Spleen (tissue), 11 donors: ENCODE measurements at regions not wholly inside any gene's neighbourhood (a gene's known extent, or its start where the extent isn't known, plus 50 kb on each side); places are given as distances from the start of the nearest gene placed in this dataset.

Experiments used
- DNase-seq: peaks from one replicate; pipeline ENCODE4 v3.0.0-alpha.2; 2020
- H3K27ac ChIP-seq, 8 donors: fragments of 200-600 bp; sonication (generic) in 7 of 8; 1 replicate in 4 of 8; 2 replicates in 4 of 8; pipeline versions ENCODE4 v1.5.0 to v1.8.0; 2016 to 2021; ENCODE audit warnings: inconsistent platforms in 4 of 8, mild to moderate bottlenecking in 4 of 8, moderate library complexity in 1 of 8
- H3K27me3 ChIP-seq, 7 donors: fragments of 200-600 bp; sonication (generic) in 6 of 7; replicated peaks in 1 of 7; 1 replicate in 4 of 7; 2 replicates in 3 of 7; pipeline versions ENCODE4 v1.5.0 to v1.8.0; 2016 to 2021; ENCODE audit warnings: inconsistent platforms in 3 of 7, mild to moderate bottlenecking in 1 of 7
- H3K36me3 ChIP-seq, 6 donors: fragments of 200-600 bp; sonication (generic) in 5 of 6; 1 replicate in 4 of 6; 2 replicates in 2 of 6; pipeline versions ENCODE4 v1.5.0 to v1.8.0; 2016 to 2021; ENCODE audit warnings: inconsistent platforms in 2 of 6
- H3K4me1 ChIP-seq, 6 donors: fragments of 200-600 bp; sonication (generic) in 5 of 6; 1 replicate in 3 of 6; 2 replicates in 3 of 6; pipeline versions ENCODE4 v1.5.0 to v1.8.0; 2016 to 2021; ENCODE audit warnings: inconsistent platforms in 3 of 6
- H3K4me3 ChIP-seq, 8 donors: fragments of 200-600 bp; sonication (generic) in 7 of 8; 1 replicate in 4 of 8; 2 replicates in 4 of 8; pipeline versions ENCODE4 v1.5.0 to v1.8.0; 2016 to 2021; ENCODE audit warnings: inconsistent platforms in 4 of 8, mild to moderate bottlenecking in 4 of 8, moderate library complexity in 2 of 8
- H3K9me3 ChIP-seq, 8 donors: fragments of 200-600 bp; sonication (generic) in 7 of 8; 1 replicate in 4 of 8; 2 replicates in 4 of 8; pipeline versions ENCODE4 v1.5.0 to v1.8.0; 2016 to 2021; ENCODE audit warnings: inconsistent platforms in 4 of 8
- POLR2A ChIP-seq, 3 donors: fragments of 450-650 bp; IDR thresholded peaks; one replicate each; pipeline ENCODE4 v1.5.1; 2017; ENCODE audit warnings: antibody characterized with exemption in 3 of 3, mild to moderate bottlenecking in 1 of 3
- POLR2AphosphoS5 ChIP-seq, 3 donors: sonication (generic); formaldehyde crosslinking; IDR thresholded peaks; one replicate each; pipeline ENCODE4 v1.5.1; 2017; ENCODE audit warnings: antibody characterized with exemption in 3 of 3
- WGBS, 5 donors: extraction: QIAGEN DNeasy Blood & Tissue Kit in 3 of 5; methylation state at CpG; one replicate each; pipeline versions ENCODE4 v1.1.5 to v1.1.7; 2013 to 2018; 5-methylcytosine and 5-hydroxymethylcytosine counted together
- intact Hi-C: fragments of 100-400 bp; cut with DNase I; formaldehyde crosslinking; loops from one replicate; pipeline ENCODE4 v1.15.0; 2023; ENCODE audit warnings: low total_unique reads
- TF ChIP-seq, protein P1 (sequence below), 11 experiments: fragments of 200-600 bp in 7 of 11; fragments of 450-650 bp in 4 of 11; sonication (generic) in 4 of 11; IDR thresholded peaks in 8 of 11; conservative IDR thresholded peaks in 3 of 11; 1 replicate in 7 of 11; 2 replicates in 4 of 11; pipeline versions ENCODE4 v1.4.0 to v1.8.0; 2016 to 2021; ENCODE audit warnings: antibody characterized with exemption in 11 of 11, inconsistent platforms in 4 of 11, mild to moderate bottlenecking in 1 of 11
- donor health status: healthy with polysubstance abuse.
- donor health status: DM: no; HTN: no; CAD: no; lungs with moderate emphysema.
- donor health status: DM: no; HTN: no; CAD: no.
- donor health status: Bipolar disorder and iron deficiency.
- donor health status: healthy.
- donor health status: DM: no; HTN: no; CAD: no.
- donor health status: DM: yes; HTN: yes; CAD: no.

- TF ChIP-seq POLR2A (IDR thresholded peaks at IDR 0.05) (no peak), POLR2AphosphoS5 (IDR thresholded peaks at IDR 0.05) (no peak)
- TF ChIP-seq, protein P1, sequence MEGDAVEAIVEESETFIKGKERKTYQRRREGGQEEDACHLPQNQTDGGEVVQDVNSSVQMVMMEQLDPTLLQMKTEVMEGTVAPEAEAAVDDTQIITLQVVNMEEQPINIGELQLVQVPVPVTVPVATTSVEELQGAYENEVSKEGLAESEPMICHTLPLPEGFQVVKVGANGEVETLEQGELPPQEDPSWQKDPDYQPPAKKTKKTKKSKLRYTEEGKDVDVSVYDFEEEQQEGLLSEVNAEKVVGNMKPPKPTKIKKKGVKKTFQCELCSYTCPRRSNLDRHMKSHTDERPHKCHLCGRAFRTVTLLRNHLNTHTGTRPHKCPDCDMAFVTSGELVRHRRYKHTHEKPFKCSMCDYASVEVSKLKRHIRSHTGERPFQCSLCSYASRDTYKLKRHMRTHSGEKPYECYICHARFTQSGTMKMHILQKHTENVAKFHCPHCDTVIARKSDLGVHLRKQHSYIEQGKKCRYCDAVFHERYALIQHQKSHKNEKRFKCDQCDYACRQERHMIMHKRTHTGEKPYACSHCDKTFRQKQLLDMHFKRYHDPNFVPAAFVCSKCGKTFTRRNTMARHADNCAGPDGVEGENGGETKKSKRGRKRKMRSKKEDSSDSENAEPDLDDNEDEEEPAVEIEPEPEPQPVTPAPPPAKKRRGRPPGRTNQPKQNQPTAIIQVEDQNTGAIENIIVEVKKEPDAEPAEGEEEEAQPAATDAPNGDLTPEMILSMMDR (IDR thresholded peaks at IDR 0.05 in 8 of 11, conservative IDR thresholded peaks at IDR 0.05 in 3 of 11): no peak
- Histone ChIP-seq H3K27ac (no peak overlapping the region), H3K36me3 (no peaks in the 10 kb centered on the region), H3K4me1 (no peaks in the 10 kb centered on the region), H3K27me3 (no peaks in the 10 kb centered on the region), H3K9me3 (no peaks in the 10 kb centered on the region), H3K4me3 (no peak overlapping the region)
- intact Hi-C loops: no loop called here
- 35 to 44% (median 40%) methylated on average over 3 of the region's 3 CpGs for WGBS, 5 donors
- no peak for DNase-seq
Measured at GRCh38 chr14:53742233-53742620, 214.4 kb downstream of the BMP4 start.

DNA sequence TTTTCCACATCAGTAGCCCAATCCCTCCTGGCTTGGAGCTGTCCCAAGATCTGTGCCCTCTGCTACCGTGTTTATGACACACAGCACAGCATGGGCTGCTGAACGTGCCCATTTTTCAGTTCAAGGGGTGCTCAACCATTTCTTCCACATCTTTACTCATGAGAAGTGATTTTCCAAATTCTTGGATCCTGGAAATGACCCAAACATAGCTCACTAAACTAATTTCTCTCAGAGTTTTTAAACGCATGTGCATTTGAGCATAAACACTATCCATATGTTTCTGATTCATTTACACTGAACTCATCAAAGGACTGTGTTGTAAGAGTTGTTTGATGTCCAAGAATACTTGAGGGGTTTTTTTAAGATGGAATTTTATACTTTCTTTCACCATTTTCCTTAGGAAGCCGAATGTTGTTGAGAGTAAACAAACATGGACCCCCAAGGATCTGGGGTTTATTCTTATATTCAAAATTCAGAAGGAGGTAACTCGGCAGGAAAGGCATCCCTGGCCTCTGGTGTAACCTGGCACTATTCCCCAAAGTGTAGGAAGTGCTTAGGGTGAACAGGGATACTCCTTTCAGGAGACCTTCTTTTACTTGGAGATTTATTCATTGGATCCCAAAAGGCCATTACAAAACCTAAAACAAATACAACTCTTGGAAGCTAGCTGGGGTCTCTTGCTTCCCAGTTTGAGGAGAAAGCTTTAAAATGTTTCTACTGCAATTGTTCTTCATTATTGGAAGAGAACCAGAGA lies 215.0 kb downstream of the BMP4 start:
- TF ChIP-seq POLR2A (IDR thresholded peaks at IDR 0.05) (no peak), POLR2AphosphoS5 (IDR thresholded peaks at IDR 0.05) (no peak)
- TF ChIP-seq, protein P1 (IDR thresholded peaks at IDR 0.05 in 8 of 11, conservative IDR thresholded peaks at IDR 0.05 in 3 of 11): no peak
- intact Hi-C loops: no loop called here
- WGBS, 5 donors: 57 to 69% (median 60%) methylated on average over 5 of the region's 5 CpGs
- Histone ChIP-seq H3K27me3 (no peaks in the 10 kb centered on the region), H3K9me3 (no peaks in the 10 kb centered on the region), H3K4me3 (no peak overlapping the region), H3K27ac (no peak overlapping the region), H3K4me1 (no peaks in the 10 kb centered on the region), H3K36me3 (no peaks in the 10 kb centered on the region)
- no peak for DNase-seq

- no peak for DNase-seq
- H3K27me3 ChIP-seq: no peaks in the 10 kb centered on the region
- intact Hi-C loops: no loop called here
- no peak overlapping the region for H3K27ac ChIP-seq
- TF ChIP-seq, protein P1 (IDR thresholded peaks at IDR 0.05 in 8 of 11, conservative IDR thresholded peaks at IDR 0.05 in 3 of 11): no peak
- no peak for TF ChIP-seq POLR2AphosphoS5 (IDR thresholded peaks at IDR 0.05)
- TF ChIP-seq POLR2A (IDR thresholded peaks at IDR 0.05): no peak
- H3K4me1 ChIP-seq: no peaks in the 10 kb centered on the region
- no peaks in the 10 kb centered on the region for H3K36me3 ChIP-seq
- H3K9me3 ChIP-seq: no peaks in the 10 kb centered on the region
- no peak overlapping the region for H3K4me3 ChIP-seq
Measured at GRCh38 chr14:53740570-53740969, 216.1 kb downstream of the BMP4 start.

DNA sequence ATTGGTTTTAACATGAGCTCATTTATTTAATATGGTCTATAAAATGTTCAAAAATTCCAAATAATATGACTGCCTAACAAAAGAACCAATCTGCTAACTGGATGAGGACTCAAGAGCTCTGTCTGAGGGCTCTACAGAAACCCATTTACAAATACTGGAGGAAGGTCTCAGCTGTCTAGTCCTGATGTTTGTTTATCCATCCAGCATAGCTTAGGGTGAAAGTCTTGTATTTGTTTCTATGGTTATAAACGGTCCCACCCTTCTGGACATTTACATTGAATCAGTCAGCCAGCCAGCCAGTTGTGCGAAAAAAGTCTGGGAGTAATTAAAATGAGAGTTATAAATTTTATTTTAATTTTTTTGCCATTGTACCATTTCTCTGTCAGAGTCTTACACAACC lies 220.7 kb downstream of the BMP4 start:
- Histone ChIP-seq H3K27me3 (no peaks in the 10 kb centered on the region), H3K36me3 (no peaks in the 10 kb centered on the region), H3K4me1 (no peaks in the 10 kb centered on the region), H3K27ac (no peak overlapping the region), H3K4me3 (no peak overlapping the region), H3K9me3 (no peaks in the 10 kb centered on the region)
- TF ChIP-seq POLR2AphosphoS5 (IDR thresholded peaks at IDR 0.05): no peak
- TF ChIP-seq POLR2A (IDR thresholded peaks at IDR 0.05): no peak
- TF ChIP-seq, protein P1 (IDR thresholded peaks at IDR 0.05 in 8 of 11, conservative IDR thresholded peaks at IDR 0.05 in 3 of 11): no peak
- intact Hi-C loops: no loop called here
- DNase-seq: no peak
- 55 to 73% (median 62%) methylated on average over 2 of the region's 2 CpGs for WGBS, 5 donors
